Esophagus muscularis mucosa (tissue), 4 donors: ENCODE measurements at regions not wholly inside any gene's neighbourhood (a gene's known extent, or its start where the extent isn't known, plus 50 kb on each side); places are given as distances from the start of the nearest gene placed in this dataset.
A peak's percentile ranks its signal among the peaks of the same experiment; 100 is the strongest.

Experiments
- CTCF ChIP-seq, 3 experiments: fragments of 200-600 bp in 2 of 3; fragments of 450-650 bp in 1 of 3; sonication (generic) in 2 of 3; IDR thresholded peaks; one replicate each; pipeline ENCODE4 v1.5.1; 2017 to 2019; ENCODE audit warnings: antibody characterized with exemption in 3 of 3, mild to moderate bottlenecking in 2 of 3, moderate library complexity in 1 of 3
- EP300 ChIP-seq: sonication (generic); formaldehyde crosslinking; IDR thresholded peaks from one replicate; pipeline ENCODE4 v1.6.1; 2017; ENCODE audit warnings: antibody characterized with exemption
- POLR2A ChIP-seq: fragments of 450-650 bp; IDR thresholded peaks from one replicate; pipeline ENCODE4 v1.6.1; 2017; ENCODE audit warnings: antibody characterized with exemption, moderate library complexity, mild to moderate bottlenecking, low read depth
- POLR2AphosphoS5 ChIP-seq, 2 donors: sonication (generic); formaldehyde crosslinking; IDR thresholded peaks; one replicate each; pipeline ENCODE4 v1.6.1; 2017; ENCODE audit warnings: antibody characterized with exemption in 2 of 2

GRCh38 chr6:111973118-111973761 lies 80.7 kb upstream of the CCN6 start:
- TF ChIP-seq CTCF (IDR thresholded peaks at IDR 0.05): no peak
- TF ChIP-seq POLR2A: no peak
- TF ChIP-seq EP300: no peak
- TF ChIP-seq POLR2AphosphoS5 (IDR thresholded peaks at IDR 0.05): peak; percentile 38 to 55
